ENCODE measurements at regions not wholly inside any gene's neighbourhood (a gene's known extent, or its start where the extent isn't known, plus 50 kb on each side); places are given as distances from the start of the nearest gene placed in this dataset.

GRCh38 chr12:89180496-89180895 lies 171.8 kb downstream of the DUSP6 start:
- TF ChIP-seq POLR2A (IDR thresholded peaks at IDR 0.05) (no peak), CTCF (IDR thresholded peaks at IDR 0.05) (no peak)
